Calu3 (cell line): ENCODE measurements at regions not wholly inside any gene's neighbourhood (a gene's known extent, or its start where the extent isn't known, plus 50 kb on each side); places are given as distances from the start of the nearest gene placed in this dataset.

Experiments used
- BruUV-seq: library from RNA; stranded (reverse); fragments of 400-500 nt; replicated peaks from 2 replicates; lab custom pipeline; 2021; lab: Mats Ljungman, UMichigan
- CTCF ChIA-PET: fragments of 300-600 bp; sonication (Branson Sonifier 250); formaldehyde crosslinking; loops from one replicate; lab custom pipeline; 2022; ENCODE audit warnings: antibody characterized with exemption; lab: Charles Lee
- DNase-seq: peaks from one replicate; pipeline ENCODE4 v3.0.0; 2022
- H3K27ac Mint-ChIP-seq: one replicate; pipeline ENCODE4 v1.8.0; 2022; ENCODE audit warnings: mixed read lengths; ENCODE audit not compliant: unreplicated experiment
- H3K27me3 Mint-ChIP-seq: one replicate; pipeline ENCODE4 v1.8.0; 2022; ENCODE audit warnings: mixed read lengths; ENCODE audit not compliant: unreplicated experiment
- H3K36me3 Mint-ChIP-seq: one replicate; pipeline ENCODE4 v1.8.0; 2022; ENCODE audit warnings: mild to moderate bottlenecking, moderate library complexity, mixed read lengths; ENCODE audit not compliant: insufficient read depth, unreplicated experiment
- H3K4me1 Mint-ChIP-seq: one replicate; pipeline ENCODE4 v1.8.0; 2022; ENCODE audit warnings: mild to moderate bottlenecking, low read depth, mixed read lengths; ENCODE audit not compliant: unreplicated experiment
- H3K4me3 Mint-ChIP-seq: one replicate; pipeline ENCODE4 v1.8.0; 2022; ENCODE audit warnings: mild to moderate bottlenecking, low read depth, moderate library complexity, mixed read lengths; ENCODE audit not compliant: unreplicated experiment
- H3K9me3 Mint-ChIP-seq: one replicate; pipeline ENCODE4 v1.8.0; 2022; ENCODE audit warnings: low read depth, mixed read lengths; ENCODE audit not compliant: unreplicated experiment
- CTCF ChIP-seq: fragments of 200-600 bp; IDR thresholded peaks from one replicate; pipeline ENCODE4 v1.8.0; 2022; ENCODE audit warnings: antibody characterized with exemption; ENCODE audit not compliant: unreplicated experiment
- intact Hi-C: fragments of 100-400 bp; cut with micrococcal nuclease; formaldehyde crosslinking; loops from one replicate; pipeline ENCODE4 v1.10.0; 2022; ENCODE audit not compliant: unreplicated experiment

GRCh38 chr5:158394102-158394501 lies 535.2 kb upstream of the CLINT1 start:
- Mint-ChIP-seq H3K27me3 (no peaks in the 10 kb centered on the region), H3K9me3 (peaks cover 6% of the 10 kb centered on the region), H3K36me3 (no peaks in the 10 kb centered on the region), H3K4me1 (no peaks in the 10 kb centered on the region), H3K4me3 (no peak overlapping the region), H3K27ac (no peak overlapping the region)
- TF ChIP-seq CTCF = no peak
- no peak for DNase-seq
- CTCF ChIA-PET = no interaction called here
- intact Hi-C loops = no loop called here
- BruUV-seq = no TSS peak

- Mint-ChIP-seq H3K36me3 (no peaks in the 10 kb centered on the region), H3K27me3 (no peaks in the 10 kb centered on the region), H3K4me1 (no peaks in the 10 kb centered on the region), H3K27ac (no peak overlapping the region), H3K9me3 (peaks cover 6% of the 10 kb centered on the region), H3K4me3 (no peak overlapping the region)
- TF ChIP-seq CTCF = no peak
- CTCF ChIA-PET = no interaction called here
- intact Hi-C loops = no loop called here
- BruUV-seq = no TSS peak
- no peak for DNase-seq
Measured at GRCh38 chr5:158393457-158393856, 534.5 kb upstream of the CLINT1 start.

GRCh38 chr5:158392753-158393152 lies 533.8 kb upstream of the CLINT1 start:
- H3K9me3 Mint-ChIP-seq = peaks cover 6% of the 10 kb centered on the region
- no peaks in the 10 kb centered on the region for H3K27me3 Mint-ChIP-seq
- CTCF ChIA-PET = no interaction called here
- DNase-seq = no peak
- no TSS peak for BruUV-seq
- no peaks in the 10 kb centered on the region for H3K4me1 Mint-ChIP-seq
- H3K36me3 Mint-ChIP-seq = no peaks in the 10 kb centered on the region
- TF ChIP-seq CTCF = no peak
- no peak overlapping the region for H3K27ac Mint-ChIP-seq
- H3K4me3 Mint-ChIP-seq = no peak overlapping the region
- intact Hi-C loops = no loop called here

- no peaks in the 10 kb centered on the region for H3K36me3 Mint-ChIP-seq
- H3K27ac Mint-ChIP-seq = no peak overlapping the region
- TF ChIP-seq CTCF = no peak
- no TSS peak for BruUV-seq
- H3K27me3 Mint-ChIP-seq = no peaks in the 10 kb centered on the region
- CTCF ChIA-PET = no interaction called here
- intact Hi-C loops = no loop called here
- peaks cover 6% of the 10 kb centered on the region for H3K9me3 Mint-ChIP-seq
- DNase-seq = no peak
- H3K4me1 Mint-ChIP-seq = no peaks in the 10 kb centered on the region
- no peak overlapping the region for H3K4me3 Mint-ChIP-seq
Measured at GRCh38 chr5:158390577-158390976, 531.6 kb upstream of the CLINT1 start.
